Muscle layer of duodenum (tissue), 2 donors: ENCODE measurements at regions not wholly inside any gene's neighbourhood (a gene's known extent, or its start where the extent isn't known, plus 50 kb on each side); places are given as distances from the start of the nearest gene placed in this dataset.
A peak's percentile ranks its signal among the peaks of the same experiment; 100 is the strongest.

ENCODE experiments used
- H3K27ac ChIP-seq: one replicate; pipeline ENCODE4 v1.7.0; 2013; ENCODE audit warnings: mild to moderate bottlenecking, low read length
- H3K27me3 ChIP-seq: one replicate; pipeline ENCODE4 v1.7.0; 2013; ENCODE audit warnings: low read depth, mild to moderate bottlenecking, control low read depth, low read length
- H3K36me3 ChIP-seq, 2 donors: one replicate each; pipeline ENCODE4 v1.7.0; 2013; ENCODE audit warnings: low read length in 2 of 2, control low read depth in 1 of 2, mild to moderate bottlenecking in 1 of 2; ENCODE audit not compliant: insufficient read depth in 2 of 2, control insufficient read depth in 1 of 2
- H3K4me1 ChIP-seq, 2 donors: one replicate each; pipeline ENCODE4 v1.7.0; 2013; ENCODE audit warnings: low read length in 2 of 2, mild to moderate bottlenecking in 2 of 2, control low read depth in 1 of 2, moderate library complexity in 1 of 2; ENCODE audit not compliant: insufficient read depth in 2 of 2, control insufficient read depth in 1 of 2
- H3K4me3 ChIP-seq, 2 donors: one replicate each; pipeline ENCODE4 v1.7.0; 2013; ENCODE audit warnings: low read length in 2 of 2, low read depth in 1 of 2, mild to moderate bottlenecking in 1 of 2
- H3K9me3 ChIP-seq, 2 donors: one replicate each; pipeline ENCODE4 v1.7.0; 2013; ENCODE audit warnings: low read length in 2 of 2, control low read depth in 1 of 2, mild to moderate bottlenecking in 1 of 2; ENCODE audit not compliant: control insufficient read depth in 1 of 2
- donor health status: healthy.

DNA sequence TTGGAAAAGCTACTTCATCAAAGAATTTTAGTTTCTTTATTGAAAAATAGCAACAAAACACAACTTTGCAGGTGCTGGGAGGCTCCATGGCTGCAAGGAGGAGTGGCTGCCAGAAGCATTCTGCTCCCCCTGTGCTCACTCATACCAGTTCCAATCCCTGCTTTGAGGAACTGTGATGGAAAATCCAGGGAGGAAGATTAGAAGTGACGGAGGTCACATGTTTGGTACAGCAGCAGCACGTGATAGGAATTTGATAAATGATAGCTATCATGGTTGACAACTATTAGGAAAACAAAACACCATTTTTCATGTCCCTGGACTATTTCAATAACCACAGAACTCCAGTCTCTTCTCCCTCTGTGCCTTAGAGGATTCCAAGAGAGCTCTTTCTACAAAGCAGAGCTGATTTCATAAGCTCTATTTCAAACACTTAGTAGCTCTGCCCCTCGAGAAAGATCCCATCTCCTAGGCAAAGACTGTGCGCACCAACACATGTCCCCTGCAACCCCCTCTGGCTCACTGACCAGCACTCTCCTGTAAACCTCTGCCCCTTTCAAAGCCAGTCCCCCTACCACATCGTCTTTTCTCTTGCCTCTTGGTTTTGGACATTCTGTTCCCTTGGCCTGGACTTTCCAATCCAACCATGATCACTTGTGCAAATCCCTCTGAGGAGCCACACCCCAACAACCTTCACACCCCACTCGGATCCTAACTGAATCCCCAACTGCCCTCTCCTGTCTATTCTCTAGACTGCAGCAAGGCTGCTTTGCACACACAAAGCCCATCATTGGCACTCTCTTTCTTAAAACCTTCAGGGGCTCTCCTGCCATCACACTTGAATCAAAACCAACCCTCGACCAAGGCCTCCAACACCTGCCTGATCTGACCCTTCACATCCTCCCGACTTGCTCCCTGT lies 352.4 kb upstream of the PKDCC start:
- Histone ChIP-seq H3K36me3 (no peaks in the 10 kb centered on the region), H3K27ac (no peak overlapping the region), H3K4me1 (peaks cover 0 to 8% of the 10 kb centered on the region in 2 donors), H3K27me3 (no peaks in the 10 kb centered on the region), H3K9me3 (no peaks in the 10 kb centered on the region), H3K4me3 (no peak overlapping the region)

DNA sequence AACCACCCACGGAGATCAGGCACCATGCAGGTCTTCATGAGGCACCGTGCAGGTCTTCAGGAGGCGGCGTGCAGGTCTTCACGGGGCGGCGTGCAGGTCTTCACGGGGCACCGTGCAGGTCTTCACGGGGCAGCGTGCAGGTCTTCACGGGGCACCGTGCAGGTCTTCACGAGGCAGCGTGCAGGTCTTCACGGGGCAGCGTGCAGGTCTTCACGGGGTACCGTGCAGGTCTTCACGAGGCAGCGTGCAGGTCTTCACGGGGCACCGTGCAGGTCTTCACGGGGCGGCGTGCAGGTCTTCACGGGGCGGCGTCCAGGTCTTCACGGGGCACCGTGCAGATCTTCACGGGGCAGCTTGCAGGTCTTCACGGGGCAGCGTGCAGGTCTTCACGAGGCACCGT lies 350.4 kb upstream of the PKDCC start:
- no peaks in the 10 kb centered on the region for H3K36me3 ChIP-seq
- no peak overlapping the region for H3K27ac ChIP-seq
- H3K4me3 ChIP-seq = no peak overlapping the region
- no peaks in the 10 kb centered on the region for H3K9me3 ChIP-seq
- no peaks in the 10 kb centered on the region for H3K27me3 ChIP-seq
- peaks cover 0 to 8% of the 10 kb centered on the region in 2 donors for H3K4me1 ChIP-seq

DNA sequence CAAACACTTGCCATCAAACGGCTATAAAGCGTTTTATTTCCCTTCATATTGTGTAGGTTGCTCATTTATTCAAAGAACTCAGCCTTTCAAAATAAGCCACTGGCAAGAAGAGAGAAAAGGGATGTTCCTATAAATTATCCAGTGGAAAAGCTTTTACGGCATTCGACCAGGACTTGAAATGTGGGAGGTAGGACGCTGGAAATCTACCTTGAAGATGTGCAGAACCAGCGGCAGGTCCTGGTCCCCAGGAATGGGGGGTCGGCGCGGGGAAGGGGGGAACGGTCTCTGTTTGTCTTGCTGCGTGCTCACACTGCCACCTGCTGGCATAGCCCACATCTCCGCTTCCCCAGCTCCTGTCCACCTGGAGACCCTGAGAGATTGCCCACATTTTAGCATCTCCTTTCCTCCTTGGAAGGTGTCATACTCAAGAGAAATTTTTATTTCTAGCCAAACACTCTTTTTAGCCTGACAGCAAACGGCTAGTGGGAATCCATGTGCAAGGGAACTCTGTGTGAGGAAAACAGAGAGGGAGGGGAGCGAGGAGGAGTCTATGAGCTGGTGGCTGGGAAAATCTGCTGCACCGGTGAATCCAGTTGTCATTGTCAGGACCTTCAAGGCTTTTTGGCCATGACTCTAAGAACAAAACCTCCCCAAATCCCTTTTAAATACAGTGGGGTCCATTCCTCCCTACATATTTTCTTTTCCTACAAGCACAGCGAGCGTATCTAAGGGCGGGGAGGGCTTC lies 349.0 kb upstream of the PKDCC start:
- Histone ChIP-seq H3K9me3 (no peaks in the 10 kb centered on the region), H3K4me1 (peaks cover 0 to 8% of the 10 kb centered on the region in 2 donors), H3K27ac (no peak overlapping the region), H3K36me3 (no peaks in the 10 kb centered on the region), H3K4me3 (peak overlapping the region in 1 of 2 donors; percentile 31), H3K27me3 (no peaks in the 10 kb centered on the region)

DNA sequence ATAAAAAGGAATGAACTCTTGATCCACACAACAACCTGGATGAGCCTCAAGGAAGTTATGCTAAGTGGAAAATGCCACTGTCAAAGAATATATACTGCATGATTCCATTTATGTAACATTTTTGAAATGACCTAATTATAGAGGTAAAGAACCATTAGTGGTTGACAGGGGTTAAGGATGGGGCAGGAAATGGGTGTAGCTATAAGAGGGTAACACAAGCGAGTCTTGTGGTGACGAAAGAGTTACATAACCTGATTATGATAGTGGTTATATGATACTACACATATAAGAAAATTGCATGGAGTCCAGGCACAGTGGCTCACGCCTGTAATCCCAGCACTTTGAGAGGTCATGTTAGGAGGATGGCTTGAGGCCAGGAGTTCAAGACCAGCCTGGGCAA lies 346.6 kb upstream of the PKDCC start:
- Histone ChIP-seq H3K27me3 (no peaks in the 10 kb centered on the region), H3K27ac (no peak overlapping the region), H3K4me3 (no peak overlapping the region), H3K9me3 (no peaks in the 10 kb centered on the region), H3K36me3 (no peaks in the 10 kb centered on the region), H3K4me1 (peaks cover 0 to 8% of the 10 kb centered on the region in 2 donors)

DNA sequence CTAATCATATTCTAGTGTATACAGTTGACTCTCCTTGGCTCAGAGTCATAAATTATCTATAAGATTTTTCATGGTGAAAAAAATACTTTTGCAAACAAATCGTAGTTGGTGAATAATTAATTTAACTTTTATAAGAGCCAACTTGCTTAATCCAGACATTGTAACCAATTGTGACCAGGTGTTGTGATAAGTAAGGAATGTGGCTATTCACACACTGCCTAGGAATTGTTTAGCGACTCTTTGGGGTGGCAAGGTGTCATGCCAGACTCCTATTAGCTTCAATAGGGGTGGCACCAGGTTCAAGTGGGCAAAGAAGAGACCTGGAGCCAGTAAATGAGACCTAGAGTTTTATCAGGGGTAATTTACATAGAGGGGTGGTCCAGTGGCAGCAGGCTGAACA lies 344.7 kb upstream of the PKDCC start:
- H3K4me1 ChIP-seq = peaks cover 0 to 8% of the 10 kb centered on the region in 2 donors
- no peaks in the 10 kb centered on the region for H3K27me3 ChIP-seq
- no peak overlapping the region for H3K4me3 ChIP-seq
- H3K36me3 ChIP-seq = no peaks in the 10 kb centered on the region
- H3K9me3 ChIP-seq = no peaks in the 10 kb centered on the region
- no peak overlapping the region for H3K27ac ChIP-seq

DNA sequence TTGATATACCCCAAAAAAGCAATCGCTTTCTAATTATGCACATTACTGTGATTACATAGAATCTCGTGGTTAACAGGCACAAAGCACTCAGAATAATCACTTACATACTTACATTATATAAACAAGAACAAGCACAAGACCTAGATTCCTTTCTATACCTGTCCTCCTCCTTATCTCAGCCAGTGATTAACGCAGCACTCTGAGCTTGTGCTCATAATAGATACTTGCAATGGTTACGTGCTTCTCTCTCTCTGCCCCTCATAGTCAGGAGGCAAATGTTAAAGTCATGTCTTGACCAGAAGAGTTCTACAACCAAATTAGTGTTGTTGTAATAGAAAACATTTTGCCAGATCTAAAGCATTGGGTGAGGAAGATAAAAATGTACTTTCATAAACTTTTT lies 342.2 kb upstream of the PKDCC start:
- H3K27me3 ChIP-seq = no peaks in the 10 kb centered on the region
- H3K4me1 ChIP-seq = no peaks in the 10 kb centered on the region
- no peak overlapping the region for H3K27ac ChIP-seq
- H3K36me3 ChIP-seq = no peaks in the 10 kb centered on the region
- H3K4me3 ChIP-seq = no peak overlapping the region
- no peaks in the 10 kb centered on the region for H3K9me3 ChIP-seq

DNA sequence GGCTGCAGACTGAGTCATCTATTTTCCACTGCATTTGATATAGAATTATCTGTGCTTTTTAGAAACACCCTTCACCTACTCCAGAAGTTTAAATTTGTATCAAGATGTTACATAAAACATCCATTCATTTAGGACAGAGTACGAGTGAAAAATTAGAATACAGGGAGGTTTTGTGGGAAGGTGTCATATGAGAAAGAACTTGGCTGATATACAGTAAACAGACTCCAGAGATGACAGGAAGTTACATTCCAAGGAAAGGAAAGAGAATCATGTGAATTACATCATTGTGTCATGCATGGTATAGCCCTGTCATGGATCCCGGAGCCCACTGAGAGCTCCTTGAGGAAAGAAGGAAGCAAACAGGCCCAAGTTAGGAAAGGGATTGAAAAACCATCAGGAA lies 341.5 kb upstream of the PKDCC start:
- H3K9me3 ChIP-seq = no peaks in the 10 kb centered on the region
- no peaks in the 10 kb centered on the region for H3K4me1 ChIP-seq
- no peaks in the 10 kb centered on the region for H3K36me3 ChIP-seq
- no peak overlapping the region for H3K27ac ChIP-seq
- no peak overlapping the region for H3K4me3 ChIP-seq
- no peaks in the 10 kb centered on the region for H3K27me3 ChIP-seq

DNA sequence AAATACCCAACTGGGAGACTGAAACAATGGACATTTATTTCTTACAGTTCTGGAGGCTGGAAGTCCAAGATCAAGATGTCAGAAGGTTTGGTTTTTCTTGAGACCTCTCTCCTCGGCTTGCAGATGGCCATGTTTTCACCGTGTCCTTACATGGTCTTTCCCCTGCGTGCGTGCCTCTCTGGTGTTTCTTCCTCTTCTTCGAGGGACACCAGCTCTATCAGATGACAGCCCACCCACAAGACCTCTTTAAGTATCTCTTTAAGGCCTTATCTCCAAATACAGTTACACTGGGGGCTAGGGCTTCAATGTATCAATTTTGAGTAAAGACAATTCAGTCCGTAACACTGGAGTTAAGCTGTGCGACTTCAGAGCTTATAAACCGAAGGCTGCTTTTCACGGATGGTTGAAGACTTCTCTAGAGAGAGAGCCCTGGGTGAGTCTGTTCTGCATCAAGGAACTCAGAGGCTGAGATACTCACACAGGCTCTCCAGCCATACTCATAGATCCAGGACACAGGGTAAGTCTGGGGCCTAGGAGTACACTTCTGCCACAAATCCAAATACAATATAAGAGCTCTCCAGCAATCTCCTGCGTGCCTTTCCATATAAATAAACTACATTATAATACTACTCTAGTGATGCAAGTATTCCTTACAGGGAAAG lies 339.9 kb upstream of the PKDCC start:
- H3K4me1 ChIP-seq = no peaks in the 10 kb centered on the region
- H3K27me3 ChIP-seq = no peaks in the 10 kb centered on the region
- no peaks in the 10 kb centered on the region for H3K36me3 ChIP-seq
- no peaks in the 10 kb centered on the region for H3K9me3 ChIP-seq
- H3K27ac ChIP-seq = no peak overlapping the region
- no peak overlapping the region for H3K4me3 ChIP-seq

DNA sequence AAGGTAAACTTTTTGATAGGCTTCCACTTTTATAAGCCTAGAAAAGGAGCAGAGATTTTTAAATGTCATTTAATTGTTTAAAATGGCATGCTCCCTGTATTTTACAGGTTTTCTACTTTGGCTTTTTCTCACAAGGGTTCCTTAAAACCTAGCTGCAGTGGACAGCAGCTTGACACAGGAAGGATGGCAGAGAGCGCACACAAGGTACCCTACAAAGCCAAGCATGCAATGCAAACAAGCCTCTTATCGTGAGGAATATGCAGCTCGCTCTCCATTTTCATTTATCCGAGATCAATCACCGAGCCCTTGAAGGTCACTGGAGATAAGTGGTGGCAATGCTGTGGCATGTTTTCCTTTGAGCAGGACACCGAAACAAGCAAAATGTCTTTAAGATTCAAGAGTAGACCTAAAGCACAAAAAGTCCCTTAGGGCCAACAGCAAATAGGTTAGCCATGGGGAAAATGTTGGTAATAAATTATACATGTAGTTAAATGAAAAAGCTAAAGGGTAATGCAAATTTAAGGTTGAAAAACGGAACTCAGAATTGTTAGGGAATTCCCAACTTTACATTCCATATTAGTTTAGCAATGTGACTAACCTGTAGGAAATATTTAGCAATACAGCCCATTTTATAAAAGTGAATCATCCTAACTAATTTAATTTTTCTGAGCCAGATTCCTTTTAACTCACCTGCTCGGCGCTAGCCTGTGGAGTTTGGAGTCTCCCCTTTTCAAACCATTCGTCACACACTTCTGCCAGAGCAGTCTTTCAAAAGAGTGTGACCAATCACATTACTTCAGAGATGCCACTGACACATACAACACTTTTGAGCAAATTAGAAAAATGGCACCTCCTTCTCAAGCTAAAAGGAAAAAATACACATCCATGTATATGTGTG lies 337.9 kb upstream of the PKDCC start:
- Histone ChIP-seq H3K4me3 (no peak overlapping the region), H3K36me3 (no peaks in the 10 kb centered on the region), H3K27me3 (no peaks in the 10 kb centered on the region), H3K4me1 (no peaks in the 10 kb centered on the region), H3K27ac (no peak overlapping the region), H3K9me3 (no peaks in the 10 kb centered on the region)

DNA sequence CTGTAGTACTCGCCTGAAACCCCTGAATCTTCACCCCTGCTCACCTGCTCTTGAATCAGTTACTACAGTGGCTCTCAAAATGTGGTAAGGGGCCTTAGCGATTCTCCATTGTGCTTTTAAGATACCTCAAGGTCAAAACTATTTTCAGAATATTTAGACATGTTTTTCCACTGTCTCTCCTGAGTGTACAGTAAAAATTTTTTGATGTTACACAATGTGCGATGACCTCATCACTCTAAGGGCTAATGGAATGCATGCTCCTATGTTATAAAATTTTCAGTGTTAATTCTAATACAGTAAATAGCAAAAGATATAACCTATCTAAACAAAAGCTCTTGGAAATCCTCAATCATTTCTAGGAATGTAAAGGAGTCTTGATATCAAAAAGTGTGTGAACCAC lies 336.9 kb upstream of the PKDCC start:
- H3K27me3 ChIP-seq = no peaks in the 10 kb centered on the region
- no peaks in the 10 kb centered on the region for H3K9me3 ChIP-seq

More for the DNA sequence above, 336.9 kb upstream of the PKDCC start:
- Histone ChIP-seq H3K27ac (no peak overlapping the region), H3K36me3 (no peaks in the 10 kb centered on the region), H3K4me1 (no peaks in the 10 kb centered on the region), H3K4me3 (no peak overlapping the region)
